Loucy (cell line): ENCODE measurements at regions not wholly inside any gene's neighbourhood (a gene's known extent, or its start where the extent isn't known, plus 50 kb on each side); places are given as distances from the start of the nearest gene placed in this dataset.

Source experiments
- CTCF ChIP-seq: fragments of 200-600 bp; sonication (generic); conservative IDR thresholded peaks from 2 replicates; pipeline ENCODE4 v1.5.1; 2014; ENCODE audit warnings: mild to moderate bottlenecking, antibody characterized with exemption, low read length
- EZH2phosphoT487 ChIP-seq: fragments of 200-600 bp; IDR thresholded peaks from 2 replicates; pipeline ENCODE4 v1.6.1; 2018; ENCODE audit warnings: antibody characterized with exemption, mild to moderate bottlenecking, moderate library complexity, borderline replicate concordance

GRCh38 chr14:35196571-35196970 lies 74.2 kb downstream of the PRORP start:
- TF ChIP-seq CTCF (no peak), EZH2phosphoT487 (no peak)
